H1 (cell line): ENCODE measurements at regions not wholly inside any gene's neighbourhood (a gene's known extent, or its start where the extent isn't known, plus 50 kb on each side); places are given as distances from the start of the nearest gene placed in this dataset.

Experiments used
- CBX5 ChIP-seq: fragments of 300-800, 300-1000 bp; sonication (generic); IDR thresholded peaks from 2 replicates; pipeline ENCODE4 v1.7.1; 2016; ENCODE audit warnings: antibody characterized with exemption, low read length, low read depth
- EGR1 ChIP-seq: IDR thresholded peaks from 2 replicates; pipeline ENCODE4 v1.6.1; 2011; ENCODE audit warnings: low read depth, low read length, borderline replicate concordance
- EP300 ChIP-seq, 2 experiments: IDR thresholded peaks; 1 replicate in 1 of 2; 2 replicates in 1 of 2; pipeline ENCODE4 v1.6.1; 2011 to 2012; ENCODE audit warnings: low read depth in 2 of 2, low read length in 2 of 2, mild to moderate bottlenecking in 2 of 2, borderline replicate concordance in 1 of 2, inconsistent platforms in 1 of 2, moderate library complexity in 1 of 2
- EZH2 ChIP-seq: fragments of 200-600 bp; sonication (generic); IDR thresholded peaks from 2 replicates; pipeline ENCODE4 v1.7.1; 2012; ENCODE audit warnings: low read depth, mild to moderate bottlenecking, moderate library complexity, low read length, inconsistent platforms; ENCODE audit not compliant: severe bottlenecking
- NRF1 ChIP-seq: IDR thresholded peaks from 2 replicates; pipeline ENCODE4 v1.6.1; 2011; ENCODE audit warnings: mild to moderate bottlenecking, low read depth, low read length, improper control_type of control experiment
- POLR2A ChIP-seq, 2 experiments: IDR thresholded peaks; 1 replicate in 1 of 2; 2 replicates in 1 of 2; pipeline ENCODE4 v1.6.1; 2011; ENCODE audit warnings: low read depth in 2 of 2, low read length in 2 of 2, mild to moderate bottlenecking in 2 of 2; ENCODE audit errors: control extremely low read depth in 1 of 2
- RAD21 ChIP-seq, 2 experiments: IDR thresholded peaks in 1 of 2; conservative IDR thresholded peaks in 1 of 2; 2 replicates each; pipeline ENCODE4 v1.6.1; 2011; ENCODE audit warnings: low read depth in 2 of 2, low read length in 2 of 2, improper control_type of control experiment in 1 of 2, inconsistent platforms in 1 of 2, mild to moderate bottlenecking in 1 of 2, moderate library complexity in 1 of 2
- SRF ChIP-seq: IDR thresholded peaks from 2 replicates; pipeline ENCODE4 v1.6.1; 2011; ENCODE audit warnings: mild to moderate bottlenecking, low read depth, low read length, moderate library complexity
- TF ChIP-seq, protein P1 (sequence below), 3 experiments: IDR thresholded peaks; 1 replicate in 2 of 3; 2 replicates in 1 of 3; pipeline versions ENCODE4 v1.5.1 to v1.6.1; 2011; ENCODE audit warnings: low read length in 3 of 3, mild to moderate bottlenecking in 3 of 3, inconsistent platforms in 2 of 3, low read depth in 1 of 3, moderate library complexity in 1 of 3; ENCODE audit not compliant: insufficient read depth in 1 of 3; ENCODE audit errors: control extremely low read depth in 1 of 3

DNA sequence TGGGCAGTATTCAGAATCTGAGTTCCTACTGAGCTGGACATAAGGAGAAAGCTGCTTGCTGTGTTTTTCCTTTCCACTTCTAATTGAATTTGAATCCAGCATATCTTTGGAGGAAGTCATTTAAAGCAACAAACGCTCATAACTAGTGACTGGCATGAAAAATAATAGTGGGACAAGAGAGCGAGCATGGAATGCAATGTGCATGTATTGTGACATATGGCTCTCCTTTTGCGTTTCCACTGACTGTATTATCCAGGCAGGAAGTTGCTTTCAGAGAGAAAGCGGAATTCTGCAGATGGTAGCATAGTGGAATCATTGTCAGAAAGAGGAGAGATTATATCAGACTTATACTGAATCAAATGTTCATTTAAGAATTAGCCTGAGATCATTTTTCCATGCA lies 368.6 kb downstream of the REEP3 start:
- TF ChIP-seq EZH2 (no peak), POLR2A (IDR thresholded peaks at IDR 0.05; ENCODE audit: control extremely low read depth in 1 of 2, low read depth in 2 of 2, low read length in 2 of 2) (no peak), NRF1 (no peak), RAD21 (IDR thresholded peaks at IDR 0.05 in 1 of 2, conservative IDR thresholded peaks at IDR 0.05 in 1 of 2; ENCODE audit: low read depth in 2 of 2, low read length in 2 of 2) (no peak), SRF (no peak), CBX5 (no peak), EGR1 (no peak), EP300 (IDR thresholded peaks at IDR 0.05; ENCODE audit: borderline replicate concordance in 1 of 2, low read depth in 2 of 2, low read length in 2 of 2) (no peak)
- TF ChIP-seq, protein P1, sequence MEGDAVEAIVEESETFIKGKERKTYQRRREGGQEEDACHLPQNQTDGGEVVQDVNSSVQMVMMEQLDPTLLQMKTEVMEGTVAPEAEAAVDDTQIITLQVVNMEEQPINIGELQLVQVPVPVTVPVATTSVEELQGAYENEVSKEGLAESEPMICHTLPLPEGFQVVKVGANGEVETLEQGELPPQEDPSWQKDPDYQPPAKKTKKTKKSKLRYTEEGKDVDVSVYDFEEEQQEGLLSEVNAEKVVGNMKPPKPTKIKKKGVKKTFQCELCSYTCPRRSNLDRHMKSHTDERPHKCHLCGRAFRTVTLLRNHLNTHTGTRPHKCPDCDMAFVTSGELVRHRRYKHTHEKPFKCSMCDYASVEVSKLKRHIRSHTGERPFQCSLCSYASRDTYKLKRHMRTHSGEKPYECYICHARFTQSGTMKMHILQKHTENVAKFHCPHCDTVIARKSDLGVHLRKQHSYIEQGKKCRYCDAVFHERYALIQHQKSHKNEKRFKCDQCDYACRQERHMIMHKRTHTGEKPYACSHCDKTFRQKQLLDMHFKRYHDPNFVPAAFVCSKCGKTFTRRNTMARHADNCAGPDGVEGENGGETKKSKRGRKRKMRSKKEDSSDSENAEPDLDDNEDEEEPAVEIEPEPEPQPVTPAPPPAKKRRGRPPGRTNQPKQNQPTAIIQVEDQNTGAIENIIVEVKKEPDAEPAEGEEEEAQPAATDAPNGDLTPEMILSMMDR (IDR thresholded peaks at IDR 0.05; ENCODE audit: control extremely low read depth in 1 of 3, insufficient read depth in 1 of 3, low read depth in 1 of 3, low read length in 3 of 3), result no peak
